Cardiac septum (tissue), 1 donor: ENCODE measurements at regions not wholly inside any gene's neighbourhood (a gene's known extent, or its start where the extent isn't known, plus 50 kb on each side); places are given as distances from the start of the nearest gene placed in this dataset.

Experiments
- DNase-seq: peaks from one replicate; pipeline ENCODE4 v3.0.0-alpha.2; 2020; ENCODE audit warnings: low spot score
- intact Hi-C: fragments of 100-400 bp; cut with DNase I; formaldehyde crosslinking; loops from one replicate; pipeline ENCODE4 v1.14.0; 2022
- donor health status: DM: no; HTN: no; CAD: no.

GRCh38 chr20:12409501-12409900 lies 491.8 kb downstream of the BTBD3 start:
- intact Hi-C loops = no loop called here
- no peak for DNase-seq

GRCh38 chr20:12410783-12411182 lies 493.1 kb downstream of the BTBD3 start:
- intact Hi-C loops = no loop called here
- no peak for DNase-seq

- intact Hi-C loops = no loop called here
- no peak for DNase-seq
Observed at GRCh38 chr20:12411246-12411940, 493.7 kb downstream of the BTBD3 start.

GRCh38 chr20:12413116-12413515 lies 495.4 kb downstream of the BTBD3 start:
- intact Hi-C loops = no loop called here
- no peak for DNase-seq

GRCh38 chr20:12414446-12415274 lies 497.0 kb downstream of the BTBD3 start:
- DNase-seq = no peak
- intact Hi-C loops = no loop called here

GRCh38 chr20:12416281-12416680 lies 498.6 kb downstream of the BTBD3 start:
- intact Hi-C loops = no loop called here

GRCh38 chr20:12433724-12434123 lies 516.0 kb downstream of the BTBD3 start:
- intact Hi-C loops = no loop called here
- DNase-seq = no peak

More at GRCh38 chr20:12416281-12416680, 498.6 kb downstream of the BTBD3 start:
- DNase-seq = no peak

GRCh38 chr20:12434672-12435071 lies 517.0 kb downstream of the BTBD3 start:
- no peak for DNase-seq
- intact Hi-C loops = no loop called here

- intact Hi-C loops = no loop called here
- no peak for DNase-seq
Observed at GRCh38 chr20:12435268-12435667, 517.6 kb downstream of the BTBD3 start.

- intact Hi-C loops = no loop called here
- DNase-seq = no peak
Observed at GRCh38 chr20:12453711-12454110, 536.0 kb downstream of the BTBD3 start.

- intact Hi-C loops = no loop called here
- no peak for DNase-seq
Observed at GRCh38 chr20:12455148-12455547, 537.5 kb downstream of the BTBD3 start.

GRCh38 chr20:12458241-12458640 lies 540.5 kb downstream of the BTBD3 start:
- intact Hi-C loops = no loop called here
- no peak for DNase-seq

GRCh38 chr20:12464036-12464435 lies 544.7 kb upstream of the SPTLC3 start:
- DNase-seq = no peak
- intact Hi-C loops = no loop called here

GRCh38 chr20:12466915-12467314 lies 541.9 kb upstream of the SPTLC3 start:
- intact Hi-C loops = no loop called here
- DNase-seq = no peak

- intact Hi-C loops = no loop called here
- no peak for DNase-seq
Observed at GRCh38 chr20:12467758-12468157, 541.0 kb upstream of the SPTLC3 start.

GRCh38 chr20:12482661-12483060 lies 526.1 kb upstream of the SPTLC3 start:
- intact Hi-C loops = no loop called here
- no peak for DNase-seq

- intact Hi-C loops = no loop called here
- no peak for DNase-seq
Observed at GRCh38 chr20:12502443-12502842, 506.3 kb upstream of the SPTLC3 start.

GRCh38 chr20:12504779-12505178 lies 504.0 kb upstream of the SPTLC3 start:
- DNase-seq = no peak
- intact Hi-C loops = no loop called here

GRCh38 chr20:12511499-12511898 lies 497.3 kb upstream of the SPTLC3 start:
- no peak for DNase-seq
- intact Hi-C loops = no loop called here

- DNase-seq = no peak
- intact Hi-C loops = no loop called here
Observed at GRCh38 chr20:12512755-12513154, 496.0 kb upstream of the SPTLC3 start.

GRCh38 chr20:12528104-12528503 lies 480.7 kb upstream of the SPTLC3 start:
- DNase-seq = no peak
- intact Hi-C loops = no loop called here
